ENCODE measurements at regions not wholly inside any gene's neighbourhood (a gene's known extent, or its start where the extent isn't known, plus 50 kb on each side); places are given as distances from the start of the nearest gene placed in this dataset.

DNA sequence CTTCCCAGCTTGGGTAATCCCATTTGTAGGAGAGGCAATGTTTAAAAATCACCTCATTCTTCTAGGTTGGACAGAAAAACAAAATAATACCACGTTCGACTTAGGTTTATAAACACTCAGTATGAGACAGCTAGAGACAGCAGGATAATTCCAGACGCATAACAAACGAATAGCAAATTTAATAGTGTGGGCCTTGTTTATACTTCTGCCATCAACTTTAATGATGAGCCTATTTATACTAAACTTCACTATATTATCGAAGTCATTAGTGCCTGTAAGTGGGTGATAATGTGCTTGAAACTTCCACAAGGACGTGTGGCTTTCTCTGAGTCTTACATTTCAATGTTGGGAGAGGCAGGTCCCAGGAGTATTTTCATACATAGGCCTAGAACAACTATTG is 255.7 kb upstream of the PPARGC1A start:
- Histone ChIP-seq H3K27ac (ENCODE audit: low read length) (no peak overlapping the region), H3K9ac (ENCODE audit: low read depth, low read length) (no peak overlapping the region), H3K36me3 (ENCODE audit: insufficient read depth, low read depth, low read length) (no peaks in the 10 kb centered on the region), H3K4me1 (ENCODE audit: insufficient read depth, low read length) (no peaks in the 10 kb centered on the region), H3K4me3 (ENCODE audit: low read length) (no peak overlapping the region), H3K9me3 (ENCODE audit: insufficient read depth, low read depth, low read length) (no peaks in the 10 kb centered on the region), H3K27me3 (ENCODE audit: insufficient read depth, low read length) (no peaks in the 10 kb centered on the region)

DNA sequence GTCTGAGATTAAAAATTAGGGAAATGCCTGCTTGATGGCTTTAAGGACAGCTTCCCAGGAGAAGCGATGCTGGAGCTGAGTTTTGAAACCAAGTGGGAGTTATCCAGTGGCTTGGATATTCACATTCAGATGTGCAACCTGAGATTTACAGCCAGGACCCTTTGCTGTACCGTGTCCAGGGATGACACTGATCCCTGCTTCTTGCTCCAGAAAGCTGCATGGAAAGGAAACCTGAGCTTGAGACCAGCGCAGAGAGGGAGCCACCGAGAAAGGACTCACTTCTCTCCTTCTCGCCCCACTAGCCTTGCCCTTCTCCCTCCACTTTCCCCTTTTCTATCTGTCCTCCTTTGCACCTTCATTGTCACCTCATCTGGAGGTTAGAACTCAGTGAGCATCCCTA is 254.5 kb upstream of the PPARGC1A start:
- H3K27ac ChIP-seq (ENCODE audit: low read length): no peak overlapping the region
- no peak overlapping the region for H3K9ac ChIP-seq (ENCODE audit: low read depth, low read length)
- no peaks in the 10 kb centered on the region for H3K36me3 ChIP-seq (ENCODE audit: insufficient read depth, low read depth, low read length)
- no peaks in the 10 kb centered on the region for H3K9me3 ChIP-seq (ENCODE audit: insufficient read depth, low read depth, low read length)
- H3K4me1 ChIP-seq (ENCODE audit: insufficient read depth, low read length): no peaks in the 10 kb centered on the region
- no peak overlapping the region for H3K4me3 ChIP-seq (ENCODE audit: low read length)
- H3K27me3 ChIP-seq (ENCODE audit: insufficient read depth, low read length): no peaks in the 10 kb centered on the region

DNA sequence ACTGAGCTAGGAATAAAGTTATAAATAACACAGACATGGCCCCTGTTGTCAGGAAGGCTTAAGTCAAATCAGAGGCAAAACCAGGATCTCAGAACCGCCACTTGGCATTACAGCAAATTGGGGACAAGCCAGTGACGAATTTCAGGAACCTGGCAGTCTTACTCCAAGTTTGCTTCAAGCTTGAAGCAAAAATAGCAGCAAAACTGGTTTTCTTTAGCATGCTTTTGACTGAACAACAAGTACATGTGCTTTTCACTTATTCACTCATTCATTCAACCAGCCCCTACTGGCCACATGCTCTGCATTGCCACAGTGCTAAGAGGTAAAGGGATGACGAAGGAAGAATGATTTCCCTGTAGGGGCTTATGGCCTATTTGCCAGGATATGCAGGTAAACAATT is 253.9 kb upstream of the PPARGC1A start:
- peaks cover under 1% of the 10 kb centered on the region; the same call in 1 of the 2 replicates for H3K4me1 ChIP-seq (ENCODE audit: insufficient read depth, low read length)
- no peak overlapping the region for H3K9ac ChIP-seq (ENCODE audit: low read depth, low read length)
- no peak overlapping the region for H3K27ac ChIP-seq (ENCODE audit: low read length)
- H3K9me3 ChIP-seq (ENCODE audit: insufficient read depth, low read depth, low read length): no peaks in the 10 kb centered on the region
- no peak overlapping the region for H3K4me3 ChIP-seq (ENCODE audit: low read length)
- no peaks in the 10 kb centered on the region for H3K27me3 ChIP-seq (ENCODE audit: insufficient read depth, low read length)
- H3K36me3 ChIP-seq (ENCODE audit: insufficient read depth, low read depth, low read length): no peaks in the 10 kb centered on the region

DNA sequence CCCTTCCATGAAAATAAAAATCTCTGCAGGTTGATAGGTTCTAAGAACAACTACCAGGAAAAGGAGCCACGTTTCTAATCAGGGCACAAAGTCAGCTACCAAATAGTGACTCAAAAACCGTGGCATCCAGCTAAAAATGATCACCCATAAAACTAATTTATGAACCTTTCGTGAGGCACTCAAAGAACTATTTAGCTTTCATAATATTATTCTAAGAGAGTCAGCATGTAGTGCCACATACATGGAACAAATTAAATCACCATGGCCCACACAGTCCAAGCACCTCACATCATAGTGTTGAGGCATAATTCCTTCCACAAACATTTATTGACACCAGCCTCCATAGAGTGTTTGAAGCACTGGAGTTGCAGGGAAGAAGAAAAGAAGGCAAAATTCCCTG is 252.0 kb upstream of the PPARGC1A start:
- Histone ChIP-seq H3K36me3 (ENCODE audit: insufficient read depth, low read depth, low read length) (no peaks in the 10 kb centered on the region), H3K9ac (ENCODE audit: low read depth, low read length) (no peak overlapping the region), H3K4me3 (ENCODE audit: low read length) (no peak overlapping the region), H3K27me3 (ENCODE audit: insufficient read depth, low read length) (no peaks in the 10 kb centered on the region), H3K27ac (ENCODE audit: low read length) (no peak overlapping the region), H3K9me3 (ENCODE audit: insufficient read depth, low read depth, low read length) (no peaks in the 10 kb centered on the region), H3K4me1 (ENCODE audit: insufficient read depth, low read length) (peaks cover 3% of the 10 kb centered on the region; the same call in 1 of the 2 replicates)

DNA sequence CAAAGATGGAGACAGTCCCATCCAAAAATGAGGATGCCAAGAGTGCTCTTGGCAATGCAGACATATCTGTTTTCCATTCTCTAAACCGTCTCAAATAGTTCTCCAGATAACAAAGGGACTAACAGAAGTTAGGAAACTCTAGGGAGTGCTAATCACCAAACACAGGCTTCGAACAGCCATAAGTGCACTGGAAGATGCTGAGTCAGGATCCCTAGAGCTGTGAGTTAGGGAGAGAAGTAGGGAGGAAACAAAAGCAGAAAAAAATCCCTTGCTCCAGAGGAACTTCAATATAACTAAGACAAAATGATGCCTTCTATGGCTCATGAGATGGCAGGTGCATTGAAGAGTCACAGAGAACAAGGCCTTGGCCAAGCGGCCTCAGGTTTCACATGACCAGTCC is 251.0 kb upstream of the PPARGC1A start:
- H3K27me3 ChIP-seq (ENCODE audit: insufficient read depth, low read length): no peaks in the 10 kb centered on the region
- H3K9ac ChIP-seq (ENCODE audit: low read depth, low read length): no peak overlapping the region
- no peak overlapping the region for H3K4me3 ChIP-seq (ENCODE audit: low read length)
- H3K9me3 ChIP-seq (ENCODE audit: insufficient read depth, low read depth, low read length): no peaks in the 10 kb centered on the region
- no peak overlapping the region for H3K27ac ChIP-seq (ENCODE audit: low read length)
- no peaks in the 10 kb centered on the region for H3K36me3 ChIP-seq (ENCODE audit: insufficient read depth, low read depth, low read length)
- H3K4me1 ChIP-seq (ENCODE audit: insufficient read depth, low read length): peaks cover 3% of the 10 kb centered on the region; the same call in 1 of the 2 replicates

DNA sequence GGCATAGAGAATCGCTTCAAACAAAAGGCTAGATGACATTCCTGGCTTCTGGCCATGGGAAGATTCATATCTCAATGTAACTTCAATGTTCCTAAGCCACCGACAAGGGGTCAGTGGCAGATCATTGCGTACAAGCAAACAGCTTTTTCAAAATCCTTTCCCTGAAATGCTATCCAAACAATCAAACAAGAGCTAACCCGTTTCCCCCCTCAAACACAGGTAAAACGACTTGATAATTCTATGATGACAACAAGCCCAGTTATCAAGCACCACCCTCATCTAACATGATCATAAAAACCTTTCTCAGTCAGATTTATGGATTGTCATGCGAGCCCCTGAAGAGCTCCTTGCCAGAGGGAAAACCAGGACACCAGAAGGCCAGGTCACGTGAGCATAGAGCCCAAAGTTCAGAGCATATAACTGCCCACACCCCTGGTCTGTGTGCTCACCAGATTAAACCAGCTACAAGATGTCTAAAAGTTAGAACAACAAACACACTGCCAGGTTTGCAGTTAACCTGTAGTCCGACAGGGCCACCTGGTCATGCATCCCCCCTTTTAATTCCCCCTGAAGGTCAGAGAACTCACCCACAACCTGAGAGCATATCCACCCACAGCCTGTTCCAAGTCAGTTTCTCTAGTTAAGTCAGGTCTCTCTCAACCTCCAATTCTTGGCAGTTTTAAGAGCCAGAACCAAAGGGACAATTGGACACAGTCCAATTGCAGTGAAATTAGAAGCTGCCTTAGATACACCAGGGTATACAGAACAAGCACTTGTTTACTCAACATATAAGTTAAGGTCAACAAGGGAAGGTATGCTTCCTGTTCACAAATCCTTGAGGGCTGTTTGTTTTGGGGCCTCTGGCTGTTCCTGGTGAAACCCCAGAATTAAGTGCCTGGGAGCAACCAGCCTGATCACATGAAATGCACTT is 248.1 kb upstream of the PPARGC1A start:
- no peak overlapping the region for H3K27ac ChIP-seq (ENCODE audit: low read length)
- no peaks in the 10 kb centered on the region for H3K27me3 ChIP-seq (ENCODE audit: insufficient read depth, low read length)
- no peaks in the 10 kb centered on the region for H3K9me3 ChIP-seq (ENCODE audit: insufficient read depth, low read depth, low read length)
- no peaks in the 10 kb centered on the region for H3K36me3 ChIP-seq (ENCODE audit: insufficient read depth, low read depth, low read length)
- H3K4me3 ChIP-seq (ENCODE audit: low read length): no peak overlapping the region; the same call in 1 of the 2 replicates
- H3K9ac ChIP-seq (ENCODE audit: low read depth, low read length): no peak overlapping the region
- peaks cover 3% of the 10 kb centered on the region; the same call in 1 of the 2 replicates for H3K4me1 ChIP-seq (ENCODE audit: insufficient read depth, low read length)

DNA sequence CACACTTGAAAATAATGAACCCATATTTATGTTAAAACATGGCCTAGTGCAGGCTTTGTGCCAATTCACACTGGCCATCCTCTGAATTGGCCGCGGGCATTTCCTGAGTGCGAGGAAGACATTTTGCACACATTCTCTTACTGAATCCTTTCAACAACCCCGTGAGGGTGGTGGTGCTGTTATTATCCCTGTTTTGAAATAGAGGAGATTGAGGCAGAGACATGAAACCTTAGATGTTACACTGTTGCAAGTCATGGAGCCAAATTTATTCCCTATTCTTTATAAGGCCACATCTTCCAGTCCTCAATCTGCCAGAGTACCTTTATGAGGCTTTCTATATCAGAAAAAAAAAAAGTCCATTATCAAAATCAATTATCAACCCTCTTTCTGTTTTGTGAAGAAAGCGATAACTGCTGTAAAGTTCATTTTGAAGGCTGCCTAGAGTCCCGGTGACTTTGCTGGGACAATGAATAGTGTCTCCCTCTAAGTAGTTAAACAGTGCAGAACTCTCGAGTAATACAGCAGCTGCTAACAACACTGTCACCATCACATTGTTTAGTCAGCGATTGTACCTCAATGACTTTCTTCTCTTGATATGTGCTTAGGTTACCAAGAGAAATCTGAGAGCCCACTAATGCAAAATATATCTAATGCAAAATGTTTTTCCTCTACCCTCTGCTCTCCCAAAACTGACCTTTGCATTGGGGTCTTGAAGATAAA is 242.3 kb upstream of the PPARGC1A start:
- Histone ChIP-seq H3K27ac (ENCODE audit: low read length) (no peak overlapping the region), H3K4me3 (ENCODE audit: low read length) (no peak overlapping the region), H3K36me3 (ENCODE audit: insufficient read depth, low read depth, low read length) (no peaks in the 10 kb centered on the region), H3K4me1 (ENCODE audit: insufficient read depth, low read length) (no peaks in the 10 kb centered on the region), H3K27me3 (ENCODE audit: insufficient read depth, low read length) (no peaks in the 10 kb centered on the region), H3K9me3 (ENCODE audit: insufficient read depth, low read depth, low read length) (no peaks in the 10 kb centered on the region), H3K9ac (ENCODE audit: low read depth, low read length) (no peak overlapping the region)

DNA sequence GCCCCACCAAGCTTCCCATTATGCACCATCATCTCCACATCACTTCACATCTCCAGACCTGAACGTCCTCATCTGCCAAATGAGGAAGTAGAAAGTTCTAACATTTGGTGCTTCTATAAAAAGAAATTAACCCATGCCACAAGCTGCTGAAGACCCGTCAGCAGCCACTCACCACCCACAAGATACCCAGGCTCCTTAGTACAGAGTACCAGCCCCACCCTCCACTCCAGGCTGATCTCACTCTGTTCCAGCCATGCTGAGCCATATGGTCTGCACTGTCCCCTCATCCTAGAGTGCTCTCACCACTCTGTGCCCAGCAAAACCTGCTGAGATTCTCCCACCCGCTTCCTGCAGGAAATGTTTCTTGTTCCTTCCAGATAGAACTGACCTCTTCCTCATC is 240.8 kb upstream of the PPARGC1A start:
- no peaks in the 10 kb centered on the region for H3K9me3 ChIP-seq (ENCODE audit: insufficient read depth, low read depth, low read length)
- no peak overlapping the region for H3K9ac ChIP-seq (ENCODE audit: low read depth, low read length)
- no peaks in the 10 kb centered on the region for H3K27me3 ChIP-seq (ENCODE audit: insufficient read depth, low read length)
- no peaks in the 10 kb centered on the region for H3K4me1 ChIP-seq (ENCODE audit: insufficient read depth, low read length)
- H3K36me3 ChIP-seq (ENCODE audit: insufficient read depth, low read depth, low read length): no peaks in the 10 kb centered on the region
- no peak overlapping the region for H3K4me3 ChIP-seq (ENCODE audit: low read length)
- H3K27ac ChIP-seq (ENCODE audit: low read length): no peak overlapping the region

DNA sequence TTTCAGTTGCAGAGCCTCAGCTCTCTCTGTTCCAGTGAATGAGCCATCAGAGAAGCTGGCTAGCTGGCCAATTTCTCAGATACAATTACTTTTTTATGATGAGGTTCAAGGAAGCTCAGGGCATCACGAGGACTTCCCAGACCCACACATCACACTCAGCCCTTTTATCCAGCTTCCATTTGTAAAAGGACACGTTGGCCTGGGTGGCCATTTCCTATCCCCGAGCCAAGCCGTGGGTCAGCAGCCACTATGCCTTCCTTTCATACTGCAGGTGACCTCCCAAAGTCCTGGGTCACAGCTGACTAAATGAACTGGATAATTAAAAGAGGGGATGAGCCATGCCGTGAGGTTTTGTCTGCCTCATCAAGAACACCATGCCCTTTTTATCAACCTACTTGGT is 236.9 kb upstream of the PPARGC1A start:
- Histone ChIP-seq H3K4me1 (ENCODE audit: insufficient read depth, low read length) (no peaks in the 10 kb centered on the region), H3K9me3 (ENCODE audit: insufficient read depth, low read depth, low read length) (no peaks in the 10 kb centered on the region), H3K36me3 (ENCODE audit: insufficient read depth, low read depth, low read length) (no peaks in the 10 kb centered on the region), H3K4me3 (ENCODE audit: low read length) (no peak overlapping the region), H3K27me3 (ENCODE audit: insufficient read depth, low read length) (no peaks in the 10 kb centered on the region), H3K27ac (ENCODE audit: low read length) (no peak overlapping the region), H3K9ac (ENCODE audit: low read depth, low read length) (no peak overlapping the region)

DNA sequence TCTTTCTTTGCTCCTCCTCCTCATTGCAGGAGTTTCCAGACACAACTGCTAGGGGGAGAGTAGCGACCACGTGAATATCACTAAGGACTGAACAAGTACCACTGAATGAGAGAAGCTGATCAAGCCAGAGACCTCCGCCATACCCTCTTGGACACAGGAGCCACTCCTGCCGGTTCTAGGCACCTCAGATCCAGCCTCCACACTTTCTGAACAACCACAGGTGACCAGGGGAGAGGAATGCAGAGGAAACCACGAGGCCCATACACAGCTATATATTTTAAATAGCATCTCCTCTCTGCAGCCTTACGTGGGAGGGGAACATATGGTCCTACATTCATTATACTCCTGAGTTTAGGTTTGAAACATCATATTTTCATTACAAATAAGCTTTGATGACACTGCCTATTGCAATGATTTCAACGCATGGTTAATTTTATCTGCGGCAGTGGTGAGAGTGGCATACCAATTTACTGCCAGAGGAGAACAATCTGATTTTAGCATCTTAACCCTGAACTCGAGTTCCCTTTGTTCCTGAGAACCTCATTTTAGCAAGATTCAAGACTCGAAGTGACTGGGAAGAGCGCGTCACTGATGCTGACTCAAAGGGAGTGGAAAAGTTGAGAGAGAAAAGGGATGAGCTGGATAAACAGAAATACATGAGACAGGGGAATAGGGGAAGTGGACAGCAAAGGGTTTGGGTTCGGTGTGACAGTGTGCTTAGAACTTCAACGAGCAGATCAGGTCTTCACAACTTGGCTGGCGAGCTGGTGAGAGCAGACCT is 231.7 kb upstream of the PPARGC1A start:
- no peak overlapping the region for H3K9ac ChIP-seq (ENCODE audit: low read depth, low read length)
- no peaks in the 10 kb centered on the region for H3K27me3 ChIP-seq (ENCODE audit: insufficient read depth, low read length)
- H3K9me3 ChIP-seq (ENCODE audit: insufficient read depth, low read depth, low read length): no peaks in the 10 kb centered on the region
- H3K4me1 ChIP-seq (ENCODE audit: insufficient read depth, low read length): no peaks in the 10 kb centered on the region
- no peak overlapping the region for H3K27ac ChIP-seq (ENCODE audit: low read length)
- no peaks in the 10 kb centered on the region for H3K36me3 ChIP-seq (ENCODE audit: insufficient read depth, low read depth, low read length)
- no peak overlapping the region for H3K4me3 ChIP-seq (ENCODE audit: low read length)

DNA sequence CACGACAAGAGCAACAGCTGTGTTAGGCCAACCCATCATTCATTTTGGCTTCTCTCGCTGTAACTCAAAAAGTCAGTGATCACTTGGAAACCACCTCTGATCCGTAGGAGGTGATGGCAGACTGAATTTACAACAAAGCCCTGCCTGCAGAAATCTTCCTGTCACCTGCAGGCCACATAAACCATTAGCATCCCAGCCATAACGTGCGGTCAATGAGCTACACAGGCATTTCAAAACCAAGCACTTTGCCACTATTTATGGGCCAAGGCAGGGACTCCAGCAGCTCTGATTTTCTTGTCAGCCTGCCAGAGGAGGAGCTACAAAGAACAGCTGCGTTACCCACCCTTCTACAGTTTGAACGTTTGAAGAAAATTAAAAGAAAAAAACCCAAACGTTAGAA is 228.1 kb upstream of the PPARGC1A start:
- H3K27ac ChIP-seq (ENCODE audit: low read length): no peak overlapping the region
- no peaks in the 10 kb centered on the region for H3K4me1 ChIP-seq (ENCODE audit: insufficient read depth, low read length)

More for the DNA sequence above, 228.1 kb upstream of the PPARGC1A start:
- Histone ChIP-seq H3K9ac (ENCODE audit: low read depth, low read length) (no peak overlapping the region), H3K27me3 (ENCODE audit: insufficient read depth, low read length) (no peaks in the 10 kb centered on the region), H3K36me3 (ENCODE audit: insufficient read depth, low read depth, low read length) (no peaks in the 10 kb centered on the region), H3K4me3 (ENCODE audit: low read length) (no peak overlapping the region), H3K9me3 (ENCODE audit: insufficient read depth, low read depth, low read length) (no peaks in the 10 kb centered on the region)
